PC-3 (cell line): ENCODE measurements at regions not wholly inside any gene's neighbourhood (a gene's known extent, or its start where the extent isn't known, plus 50 kb on each side); places are given as distances from the start of the nearest gene placed in this dataset.

Experiments
- ATAC-seq: fragments of 200-7000 bp; cut with Tn5 transposase; 2 replicates; pipeline ENCODE4 v1.9.1; 2020; ENCODE audit warnings: mild to moderate bottlenecking, moderate library complexity
- BruUV-seq: library from RNA; stranded (reverse); fragments of 400-500 nt; replicated peaks from 2 replicates; lab custom pipeline; 2021; lab: Mats Ljungman, UMichigan
- CTCF ChIA-PET: fragments of 300-600 bp; sonication (Branson Sonifier 250); formaldehyde crosslinking; loops from one replicate; lab custom pipeline; 2022; ENCODE audit warnings: antibody characterized with exemption; lab: Charles Lee
- POLR2A ChIA-PET: fragments of 300-600 bp; sonication (Branson Sonifier 250); formaldehyde crosslinking; loops from one replicate; lab custom pipeline; 2022; ENCODE audit warnings: antibody characterized with exemption; ENCODE audit not compliant: unreplicated experiment; lab: Charles Lee
- DNase-seq: peaks from one replicate; pipeline ENCODE4 v3.0.0-alpha.2; 2015
- H2AFZ ChIP-seq: fragments of 300-600 bp; sonication (generic); 2 replicates; pipeline ENCODE4 v1.6.0; 2016; ENCODE audit warnings: antibody characterized with exemption, low read length
- H3F3A ChIP-seq: fragments of 300-600 bp; sonication (generic); one replicate; pipeline ENCODE4 v1.6.0; 2017; ENCODE audit warnings: antibody characterized with exemption, low read length, control low read depth, mild to moderate bottlenecking; ENCODE audit not compliant: unreplicated experiment
- H3K27ac ChIP-seq: fragments of 300-600 bp; sonication (generic); 2 replicates; pipeline ENCODE4 v1.5.1; 2016; ENCODE audit warnings: mild to moderate bottlenecking, low read length
- H3K27me3 ChIP-seq: fragments of 300-600 bp; sonication (generic); 2 replicates; pipeline ENCODE4 v1.6.1; 2016; ENCODE audit warnings: low read length, mixed read lengths
- H3K36me3 ChIP-seq: fragments of 300-600 bp; sonication (generic); 2 replicates; pipeline ENCODE4 v1.6.1; 2016; ENCODE audit warnings: low read depth, mixed run types, low read length, mixed read lengths
- H3K4me1 ChIP-seq: fragments of 300-600 bp; sonication (generic); 2 replicates; pipeline ENCODE4 v1.5.1; 2016; ENCODE audit warnings: low read length; ENCODE audit not compliant: insufficient read depth
- H3K4me2 ChIP-seq: fragments of 300-600 bp; sonication (generic); 2 replicates; pipeline ENCODE4 v1.6.0; 2016; ENCODE audit warnings: low read length
- H3K4me3 ChIP-seq: fragments of 300-600 bp; sonication (generic); 2 replicates; pipeline ENCODE4 v1.5.1; 2016; ENCODE audit warnings: mild to moderate bottlenecking, low read length, mixed read lengths
- H3K79me2 ChIP-seq: fragments of 300-600 bp; sonication (generic); 2 replicates; pipeline ENCODE4 v1.6.1; 2017; ENCODE audit warnings: low read length, mixed read lengths
- H3K9ac ChIP-seq: fragments of 300-600 bp; sonication (generic); 2 replicates; pipeline ENCODE4 v1.6.0; 2016; ENCODE audit warnings: mild to moderate bottlenecking, low read length
- H3K9me2 ChIP-seq: fragments of 300-600 bp; sonication (generic); replicated peaks from 2 replicates; pipeline ENCODE4 v1.6.1; 2016; ENCODE audit warnings: mixed run types, low read length, mixed read lengths
- H3K9me3 ChIP-seq: fragments of 300-600 bp; sonication (generic); 2 replicates; pipeline ENCODE4 v1.6.1; 2016; ENCODE audit warnings: low read length, mixed read lengths
- H4K20me1 ChIP-seq: fragments of 300-600 bp; sonication (generic); 2 replicates; pipeline ENCODE4 v1.6.1; 2016; ENCODE audit warnings: low read length, mixed read lengths
- EZH2 ChIP-seq: fragments of 300-600 bp; sonication (generic); IDR thresholded peaks from one replicate; pipeline ENCODE4 v1.6.1; 2017; ENCODE audit warnings: antibody characterized with exemption, mild to moderate bottlenecking, low read length; ENCODE audit not compliant: unreplicated experiment
- EZH2phosphoT487 ChIP-seq: fragments of 300-600 bp; sonication (generic); IDR thresholded peaks from 2 replicates; pipeline ENCODE4 v1.6.1; 2018; ENCODE audit warnings: mild to moderate bottlenecking, antibody characterized with exemption, low read length, borderline replicate concordance
- intact Hi-C: fragments of 100-400 bp; cut with micrococcal nuclease; formaldehyde crosslinking; loops from 2 replicates; pipeline ENCODE4 v1.9.0; 2023
- TF ChIP-seq, protein P1 (sequence below): fragments of 300-600 bp; sonication (generic); conservative IDR thresholded peaks from 2 replicates; pipeline ENCODE4 v1.5.1; 2017; ENCODE audit warnings: antibody characterized with exemption, low read depth, mild to moderate bottlenecking, low read length

DNA sequence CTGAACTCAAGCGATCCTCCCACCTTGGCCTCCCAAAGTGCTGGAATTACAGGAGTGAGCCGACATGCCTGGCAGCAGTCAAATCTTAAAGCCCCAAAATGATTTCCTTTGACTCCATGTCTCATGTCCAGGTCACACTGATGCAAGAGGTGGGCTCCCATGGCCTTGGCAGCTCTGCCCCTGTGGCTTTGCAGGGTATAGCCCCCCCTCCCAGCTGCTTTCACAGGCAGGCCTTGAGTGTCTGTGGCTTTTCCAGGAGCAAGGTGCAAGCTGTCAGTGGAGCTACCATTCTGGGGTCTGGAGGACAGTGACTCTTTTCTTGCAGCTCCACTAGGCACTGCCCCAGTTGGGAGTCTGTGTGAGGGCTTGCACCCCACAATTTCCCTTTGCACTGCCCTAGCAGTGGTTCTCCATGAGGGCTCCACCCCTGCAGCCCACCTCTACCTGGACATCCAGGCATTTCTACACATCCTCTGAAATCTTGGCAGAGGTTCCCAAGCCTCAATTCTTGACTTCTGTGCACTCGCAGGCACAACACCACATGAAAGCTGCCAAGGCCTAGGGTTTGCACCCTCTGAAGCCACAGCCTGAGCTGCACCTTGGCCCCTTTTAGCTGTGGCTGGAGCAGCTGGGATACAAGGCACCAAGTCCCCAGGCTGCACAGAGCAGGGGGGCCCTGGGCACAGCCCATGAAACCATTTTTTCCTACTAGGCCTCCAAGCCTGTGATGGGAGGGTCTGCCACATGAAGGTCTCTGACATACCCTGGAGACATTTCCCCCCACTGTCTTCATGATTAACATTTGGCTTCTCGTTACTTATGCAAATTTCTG, 79.3 kb upstream of the ARL4D start:
- H2AFZ ChIP-seq = no peak overlapping the region
- H3K27me3 ChIP-seq = no peaks in the 10 kb centered on the region
- no peaks in the 10 kb centered on the region for H3K4me1 ChIP-seq
- intact Hi-C loops = no loop called here
- no peaks in the 10 kb centered on the region for H3K9me2 ChIP-seq
- H3K36me3 ChIP-seq = no peaks in the 10 kb centered on the region
- no peaks in the 10 kb centered on the region for H3K79me2 ChIP-seq
- H3K4me2 ChIP-seq = no peak overlapping the region
- no peaks in the 10 kb centered on the region for H3F3A ChIP-seq
- POLR2A ChIA-PET = no interaction called here
- CTCF ChIA-PET = no interaction called here
- H3K4me3 ChIP-seq = no peak overlapping the region
- DNase-seq (no peak), ATAC-seq (no peak)
- TF ChIP-seq, protein P1, sequence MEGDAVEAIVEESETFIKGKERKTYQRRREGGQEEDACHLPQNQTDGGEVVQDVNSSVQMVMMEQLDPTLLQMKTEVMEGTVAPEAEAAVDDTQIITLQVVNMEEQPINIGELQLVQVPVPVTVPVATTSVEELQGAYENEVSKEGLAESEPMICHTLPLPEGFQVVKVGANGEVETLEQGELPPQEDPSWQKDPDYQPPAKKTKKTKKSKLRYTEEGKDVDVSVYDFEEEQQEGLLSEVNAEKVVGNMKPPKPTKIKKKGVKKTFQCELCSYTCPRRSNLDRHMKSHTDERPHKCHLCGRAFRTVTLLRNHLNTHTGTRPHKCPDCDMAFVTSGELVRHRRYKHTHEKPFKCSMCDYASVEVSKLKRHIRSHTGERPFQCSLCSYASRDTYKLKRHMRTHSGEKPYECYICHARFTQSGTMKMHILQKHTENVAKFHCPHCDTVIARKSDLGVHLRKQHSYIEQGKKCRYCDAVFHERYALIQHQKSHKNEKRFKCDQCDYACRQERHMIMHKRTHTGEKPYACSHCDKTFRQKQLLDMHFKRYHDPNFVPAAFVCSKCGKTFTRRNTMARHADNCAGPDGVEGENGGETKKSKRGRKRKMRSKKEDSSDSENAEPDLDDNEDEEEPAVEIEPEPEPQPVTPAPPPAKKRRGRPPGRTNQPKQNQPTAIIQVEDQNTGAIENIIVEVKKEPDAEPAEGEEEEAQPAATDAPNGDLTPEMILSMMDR = no peak
- TF ChIP-seq EZH2 (no peak), EZH2phosphoT487 (no peak)
- no peak overlapping the region for H3K9ac ChIP-seq
- no TSS peak for BruUV-seq
- H3K27ac ChIP-seq = no peak overlapping the region
- no peaks in the 10 kb centered on the region for H4K20me1 ChIP-seq
- no peaks in the 10 kb centered on the region for H3K9me3 ChIP-seq

DNA sequence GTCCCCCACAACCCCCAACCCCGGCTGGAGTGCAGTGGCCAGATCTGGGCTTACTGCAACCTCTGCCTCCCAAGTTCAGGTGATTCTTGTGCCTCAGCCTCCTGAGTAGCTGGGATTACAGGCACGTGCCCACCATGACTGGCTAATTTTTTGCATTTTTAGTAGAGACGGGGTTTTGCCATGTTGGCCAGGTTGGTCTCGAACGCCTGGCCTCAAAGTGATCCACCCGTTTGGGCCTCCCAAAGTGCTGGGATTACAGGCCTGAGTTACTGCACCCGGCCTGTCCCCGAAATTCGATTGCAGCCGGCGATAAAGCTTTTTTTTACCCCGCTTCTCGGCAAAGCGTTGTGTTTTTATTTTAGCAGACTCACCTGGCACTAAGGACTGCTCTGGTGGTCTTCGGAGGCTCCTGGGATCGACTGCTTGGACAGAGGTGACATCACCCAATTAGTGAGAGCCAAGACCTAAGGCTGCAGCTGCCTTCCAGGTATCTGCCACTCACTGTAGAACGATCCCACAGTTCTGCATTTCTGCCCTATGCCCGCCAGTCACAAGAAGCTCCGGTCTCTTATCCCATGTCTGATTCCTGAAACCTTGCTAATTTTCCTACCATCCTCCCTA, 82.2 kb upstream of the ARL4D start:
- POLR2A ChIA-PET = no interaction called here
- no peak for DNase-seq
- H3K27me3 ChIP-seq = no peaks in the 10 kb centered on the region
- H3K9ac ChIP-seq = no peak overlapping the region
- H3K4me3 ChIP-seq = no peak overlapping the region
- no peak overlapping the region for H3K27ac ChIP-seq
- no peak overlapping the region for H3K4me2 ChIP-seq
- intact Hi-C loops = no loop called here
- H3K9me3 ChIP-seq = no peaks in the 10 kb centered on the region
- no peaks in the 10 kb centered on the region for H3F3A ChIP-seq
- no peak overlapping the region for H2AFZ ChIP-seq
- no peaks in the 10 kb centered on the region for H4K20me1 ChIP-seq
- CTCF ChIA-PET = no interaction called here
- no peaks in the 10 kb centered on the region for H3K79me2 ChIP-seq
- H3K4me1 ChIP-seq = no peaks in the 10 kb centered on the region
- no peaks in the 10 kb centered on the region for H3K9me2 ChIP-seq
- ATAC-seq = no peak
- BruUV-seq = no TSS peak
- TF ChIP-seq, protein P1 = no peak
- TF ChIP-seq EZH2phosphoT487 (no peak), EZH2 (no peak)
- H3K36me3 ChIP-seq = no peaks in the 10 kb centered on the region
